Activated CD4-positive, alpha-beta T cell treated with anti-CD3 and anti-CD28 coated beads for 24 hours (primary cell): ENCODE measurements at regions not wholly inside any gene's neighbourhood (a gene's known extent, or its start where the extent isn't known, plus 50 kb on each side); places are given as distances from the start of the nearest gene placed in this dataset.

Experiments used
- DNase-seq, 2 donors: peaks; one replicate each; pipeline ENCODE4 v3.0.0-alpha.2; 2020; ENCODE audit warnings: low read depth in 2 of 2

- DNase-seq = no peak
Measured at GRCh38 chr20:57900226-57900905, 190.6 kb upstream of the PMEPA1 start.

- no peak for DNase-seq
Measured at GRCh38 chr20:57899554-57899953, 189.7 kb upstream of the PMEPA1 start.

- DNase-seq = no peak
Measured at GRCh38 chr20:57898332-57898731, 188.5 kb upstream of the PMEPA1 start.

- DNase-seq = no peak
Measured at GRCh38 chr20:57897891-57898290, 188.1 kb upstream of the PMEPA1 start.

- no peak for DNase-seq
Measured at GRCh38 chr20:57897156-57897874, 187.5 kb upstream of the PMEPA1 start.

GRCh38 chr20:57896563-57896962 is 186.7 kb upstream of the PMEPA1 start:
- DNase-seq = no peak

- DNase-seq = no peak
Measured at GRCh38 chr20:57896017-57896416, 186.2 kb upstream of the PMEPA1 start.

GRCh38 chr20:57895161-57895855 is 185.5 kb upstream of the PMEPA1 start:
- DNase-seq = no peak

GRCh38 chr20:57894522-57894921 is 184.7 kb upstream of the PMEPA1 start:
- no peak for DNase-seq

- DNase-seq = no peak
Measured at GRCh38 chr20:57894096-57894495, 184.3 kb upstream of the PMEPA1 start.

GRCh38 chr20:57893366-57893999 is 183.7 kb upstream of the PMEPA1 start:
- no peak for DNase-seq

- DNase-seq = no peak
Measured at GRCh38 chr20:57892471-57892870, 182.7 kb upstream of the PMEPA1 start.

GRCh38 chr20:57891014-57891413 is 181.2 kb upstream of the PMEPA1 start:
- DNase-seq = no peak

GRCh38 chr20:57890202-57890800 is 180.5 kb upstream of the PMEPA1 start:
- DNase-seq = no peak

- no peak for DNase-seq
Measured at GRCh38 chr20:57888591-57888990, 178.8 kb upstream of the PMEPA1 start.

- no peak for DNase-seq
Measured at GRCh38 chr20:57884956-57885355, 175.1 kb upstream of the PMEPA1 start.

GRCh38 chr20:57883761-57884160 is 173.9 kb upstream of the PMEPA1 start:
- no peak for DNase-seq

GRCh38 chr20:57883224-57883623 is 173.4 kb upstream of the PMEPA1 start:
- DNase-seq = no peak

GRCh38 chr20:57882451-57883161 is 172.8 kb upstream of the PMEPA1 start:
- no peak for DNase-seq

- no peak for DNase-seq
Measured at GRCh38 chr20:57881466-57882385, 171.9 kb upstream of the PMEPA1 start.
